ENCODE measurements at regions not wholly inside any gene's neighbourhood (a gene's known extent, or its start where the extent isn't known, plus 50 kb on each side); places are given as distances from the start of the nearest gene placed in this dataset.
"Not testable (repeated sequence)": the region's sequence is repeated elsewhere in the genome, so short reads cannot be mapped to it uniquely, and the experiment has no call there.

- DNase-seq, result no peak
Observed at GRCh38 chr2:118372886-118373830, 284.9 kb downstream of the INSIG2 start.

- DNase-seq, result no peak
Observed at GRCh38 chr2:118371515-118371914, 283.2 kb downstream of the INSIG2 start.

- not testable (repeated sequence) for DNase-seq
Observed at GRCh38 chr2:118369521-118369920, 281.2 kb downstream of the INSIG2 start.

- DNase-seq, result no peak
Observed at GRCh38 chr2:118363604-118364003, 275.3 kb downstream of the INSIG2 start.

GRCh38 chr2:118356051-118356450 is 267.8 kb downstream of the INSIG2 start:
- no peak for DNase-seq

- no peak for DNase-seq
Observed at GRCh38 chr2:118351796-118352195, 263.5 kb downstream of the INSIG2 start.

- DNase-seq, result no peak
Observed at GRCh38 chr2:118350621-118351020, 262.4 kb downstream of the INSIG2 start.

GRCh38 chr2:118349365-118349764 is 261.1 kb downstream of the INSIG2 start:
- DNase-seq, result no peak

- no peak for DNase-seq
Observed at GRCh38 chr2:118348380-118349034, 260.2 kb downstream of the INSIG2 start.

- DNase-seq, result no peak
Observed at GRCh38 chr2:118345465-118345864, 257.2 kb downstream of the INSIG2 start.

- DNase-seq, result no peak
Observed at GRCh38 chr2:118340103-118340502, 251.8 kb downstream of the INSIG2 start.

- no peak for DNase-seq
Observed at GRCh38 chr2:118339386-118339785, 251.1 kb downstream of the INSIG2 start.

- DNase-seq, result no peak
Observed at GRCh38 chr2:118333664-118334063, 245.4 kb downstream of the INSIG2 start.

GRCh38 chr2:118325321-118325955 is 237.2 kb downstream of the INSIG2 start:
- DNase-seq, result no peak

GRCh38 chr2:118322406-118322805 is 234.1 kb downstream of the INSIG2 start:
- no peak for DNase-seq

- no peak for DNase-seq
Observed at GRCh38 chr2:118321432-118322105, 233.3 kb downstream of the INSIG2 start.

GRCh38 chr2:118320658-118321057 is 232.4 kb downstream of the INSIG2 start:
- DNase-seq, result no peak

- DNase-seq, result no peak
Observed at GRCh38 chr2:118320196-118320595, 231.9 kb downstream of the INSIG2 start.

- DNase-seq, result no peak
Observed at GRCh38 chr2:118319271-118319684, 231.0 kb downstream of the INSIG2 start.

- no peak for DNase-seq
Observed at GRCh38 chr2:118315606-118316005, 227.3 kb downstream of the INSIG2 start.

GRCh38 chr2:118312969-118313756 is 224.9 kb downstream of the INSIG2 start:
- no peak for DNase-seq

All from CD4-positive, alpha-beta T cell treated with Interleukin-4 for 1 hour (primary cell).